Mammary epithelial cell (primary cell): ENCODE measurements at regions not wholly inside any gene's neighbourhood (a gene's known extent, or its start where the extent isn't known, plus 50 kb on each side); places are given as distances from the start of the nearest gene placed in this dataset.

Experiments used
- CTCF ChIP-seq, 2 donors: IDR thresholded peaks in 1 of 2; conservative IDR thresholded peaks in 1 of 2; 2 replicates each; pipeline ENCODE4 v1.5.1; 2011 to 2012; ENCODE audit warnings: inconsistent platforms in 2 of 2, low read length in 2 of 2, mild to moderate bottlenecking in 2 of 2, control low read depth in 1 of 2, low read depth in 1 of 2; ENCODE audit not compliant: insufficient read depth in 1 of 2; ENCODE audit errors: extremely low read depth in 1 of 2
- EZH2 ChIP-seq: IDR thresholded peaks from 2 replicates; pipeline ENCODE4 v1.6.1; 2012; ENCODE audit warnings: low read length, inconsistent platforms, borderline replicate concordance

GRCh38 chr13:84025824-84026223, 143.6 kb upstream of the SLITRK1 start:
- TF ChIP-seq CTCF (conservative IDR thresholded peaks at IDR 0.05 in 1 of 2, IDR thresholded peaks at IDR 0.05 in 1 of 2; ENCODE audit: extremely low read depth in 1 of 2, insufficient read depth in 1 of 2, low read depth in 1 of 2, low read length in 2 of 2) (no peak), EZH2 (no peak)
